HCEC 1CT (cell line): ENCODE measurements at regions not wholly inside any gene's neighbourhood (a gene's known extent, or its start where the extent isn't known, plus 50 kb on each side); places are given as distances from the start of the nearest gene placed in this dataset.
A peak's percentile ranks its signal among the peaks of the same experiment; 100 is the strongest.

Source experiments
- DNase-seq: peaks from one replicate; pipeline ENCODE4 v3.0.0-alpha.2; 2017

GRCh38 chr12:104858611-104859543 lies 99.2 kb downstream of the SLC41A2 start:
- DNase-seq = peak; percentile 55

- no peak for DNase-seq
These were observed 101.6 kb downstream of the SLC41A2 start for GRCh38 chr12:104856531-104856930.

GRCh38 chr12:104855599-104855998 lies 102.5 kb downstream of the SLC41A2 start:
- no peak for DNase-seq

- DNase-seq = no peak
These were observed 105.2 kb downstream of the SLC41A2 start for GRCh38 chr12:104852896-104853295.

- no peak for DNase-seq
These were observed 106.0 kb downstream of the SLC41A2 start for GRCh38 chr12:104852102-104852501.

GRCh38 chr12:104850781-104851180 lies 107.3 kb downstream of the SLC41A2 start:
- no peak for DNase-seq

GRCh38 chr12:104846056-104846767 lies 111.9 kb downstream of the SLC41A2 start:
- no peak for DNase-seq

GRCh38 chr12:104844123-104844522 lies 114.0 kb downstream of the SLC41A2 start:
- DNase-seq = no peak

- no peak for DNase-seq
These were observed 117.8 kb downstream of the SLC41A2 start for GRCh38 chr12:104840262-104840661.

- DNase-seq = no peak
These were observed 122.8 kb downstream of the SLC41A2 start for GRCh38 chr12:104835317-104835716.

- DNase-seq = no peak
These were observed 123.5 kb downstream of the SLC41A2 start for GRCh38 chr12:104834607-104835006.

GRCh38 chr12:104833756-104834155 lies 124.3 kb downstream of the SLC41A2 start:
- no peak for DNase-seq

- no peak for DNase-seq
These were observed 130.1 kb downstream of the SLC41A2 start for GRCh38 chr12:104828015-104828414.

- peak; percentile 9 for DNase-seq
These were observed 130.5 kb downstream of the SLC41A2 start for GRCh38 chr12:104827587-104827986.

- DNase-seq = no peak
These were observed 132.7 kb downstream of the SLC41A2 start for GRCh38 chr12:104825408-104825807.

GRCh38 chr12:104823985-104824461 lies 134.1 kb downstream of the SLC41A2 start:
- DNase-seq = no peak

GRCh38 chr12:104822941-104823340 lies 135.1 kb downstream of the SLC41A2 start:
- DNase-seq = no peak

GRCh38 chr12:104816845-104817503 lies 141.1 kb downstream of the SLC41A2 start:
- DNase-seq = no peak

- DNase-seq = no peak
These were observed 142.2 kb downstream of the SLC41A2 start for GRCh38 chr12:104815935-104816334.

- no peak for DNase-seq
These were observed 143.1 kb downstream of the SLC41A2 start for GRCh38 chr12:104814944-104815343.
